Fibroblast of villous mesenchyme (primary cell): ENCODE measurements at regions not wholly inside any gene's neighbourhood (a gene's known extent, or its start where the extent isn't known, plus 50 kb on each side); places are given as distances from the start of the nearest gene placed in this dataset.

Experiments
- DNase-seq: peaks from one replicate; pipeline ENCODE4 v3.0.0-alpha.2; 2010; ENCODE audit warnings: low read depth
- H3K4me3 ChIP-seq: 2 replicates; pipeline ENCODE4 v1.5.1; 2011; ENCODE audit warnings: low read depth, mild to moderate bottlenecking, low read length
- TF ChIP-seq, protein P1 (sequence below): IDR thresholded peaks from 2 replicates; pipeline ENCODE4 v1.5.1; 2012; ENCODE audit warnings: low read depth, mild to moderate bottlenecking, low read length; ENCODE audit not compliant: insufficient read depth

DNA sequence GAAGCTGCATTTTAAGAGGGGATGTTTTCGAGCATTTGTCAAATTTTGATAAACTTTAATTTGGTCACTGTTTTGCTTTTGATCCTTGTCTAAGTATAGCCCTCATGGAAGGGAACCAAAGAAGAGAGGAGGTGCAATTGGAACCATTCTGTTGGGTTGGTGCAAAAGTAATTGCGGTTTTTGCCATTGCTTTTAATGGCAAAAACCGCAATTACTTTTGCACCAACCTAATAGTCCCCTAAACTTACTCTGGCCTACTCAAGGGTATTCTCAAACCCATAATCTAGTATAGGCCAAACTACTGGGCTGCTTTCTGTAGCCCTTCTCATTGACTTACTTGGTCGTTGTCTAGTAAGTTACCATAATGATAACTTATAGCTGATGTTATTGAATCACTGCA, 634.7 kb downstream of the MAFB start:
- no peak for DNase-seq
- TF ChIP-seq, protein P1, sequence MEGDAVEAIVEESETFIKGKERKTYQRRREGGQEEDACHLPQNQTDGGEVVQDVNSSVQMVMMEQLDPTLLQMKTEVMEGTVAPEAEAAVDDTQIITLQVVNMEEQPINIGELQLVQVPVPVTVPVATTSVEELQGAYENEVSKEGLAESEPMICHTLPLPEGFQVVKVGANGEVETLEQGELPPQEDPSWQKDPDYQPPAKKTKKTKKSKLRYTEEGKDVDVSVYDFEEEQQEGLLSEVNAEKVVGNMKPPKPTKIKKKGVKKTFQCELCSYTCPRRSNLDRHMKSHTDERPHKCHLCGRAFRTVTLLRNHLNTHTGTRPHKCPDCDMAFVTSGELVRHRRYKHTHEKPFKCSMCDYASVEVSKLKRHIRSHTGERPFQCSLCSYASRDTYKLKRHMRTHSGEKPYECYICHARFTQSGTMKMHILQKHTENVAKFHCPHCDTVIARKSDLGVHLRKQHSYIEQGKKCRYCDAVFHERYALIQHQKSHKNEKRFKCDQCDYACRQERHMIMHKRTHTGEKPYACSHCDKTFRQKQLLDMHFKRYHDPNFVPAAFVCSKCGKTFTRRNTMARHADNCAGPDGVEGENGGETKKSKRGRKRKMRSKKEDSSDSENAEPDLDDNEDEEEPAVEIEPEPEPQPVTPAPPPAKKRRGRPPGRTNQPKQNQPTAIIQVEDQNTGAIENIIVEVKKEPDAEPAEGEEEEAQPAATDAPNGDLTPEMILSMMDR, result no peak
- no peak overlapping the region for H3K4me3 ChIP-seq

DNA sequence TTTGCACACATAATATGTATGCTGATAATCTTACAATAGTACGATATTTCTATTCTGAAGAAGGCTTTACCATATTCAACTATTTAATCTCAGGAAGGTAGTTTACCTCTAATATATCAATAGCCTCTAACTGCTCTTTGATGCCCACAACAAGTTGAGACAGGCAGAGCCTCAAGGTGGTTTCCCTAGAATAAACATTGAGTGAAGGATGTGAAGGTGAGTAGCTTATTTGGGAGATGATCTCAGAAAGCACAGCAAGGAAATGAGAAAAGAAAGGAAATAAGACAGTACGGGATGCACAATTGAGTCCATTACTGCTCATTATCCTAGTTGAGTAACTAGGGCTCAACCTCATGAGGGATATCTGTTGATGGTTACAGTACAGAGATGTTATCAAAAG, 638.4 kb downstream of the MAFB start:
- TF ChIP-seq, protein P1, result no peak
- no peak overlapping the region for H3K4me3 ChIP-seq
- no peak for DNase-seq

DNA sequence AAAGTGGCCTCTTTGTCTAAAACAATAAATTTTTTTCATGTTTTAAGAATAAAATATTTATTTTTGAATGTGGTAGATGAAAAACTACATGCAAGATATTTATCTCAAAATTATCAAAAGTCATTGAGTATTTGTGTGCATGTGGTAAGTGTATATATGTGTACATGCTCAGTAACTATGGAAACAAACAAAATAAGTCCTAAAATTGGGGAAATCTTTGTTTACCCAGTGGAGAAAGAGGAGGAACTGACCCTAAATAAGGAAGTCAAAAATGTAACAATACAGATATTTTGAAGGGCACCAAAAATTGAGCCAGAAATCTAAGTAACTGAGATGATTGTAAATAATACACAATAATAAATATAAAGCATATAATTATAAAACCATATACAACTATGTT, 639.2 kb downstream of the MAFB start:
- H3K4me3 ChIP-seq, result no peak overlapping the region
- DNase-seq, result no peak
- TF ChIP-seq, protein P1, result no peak

DNA sequence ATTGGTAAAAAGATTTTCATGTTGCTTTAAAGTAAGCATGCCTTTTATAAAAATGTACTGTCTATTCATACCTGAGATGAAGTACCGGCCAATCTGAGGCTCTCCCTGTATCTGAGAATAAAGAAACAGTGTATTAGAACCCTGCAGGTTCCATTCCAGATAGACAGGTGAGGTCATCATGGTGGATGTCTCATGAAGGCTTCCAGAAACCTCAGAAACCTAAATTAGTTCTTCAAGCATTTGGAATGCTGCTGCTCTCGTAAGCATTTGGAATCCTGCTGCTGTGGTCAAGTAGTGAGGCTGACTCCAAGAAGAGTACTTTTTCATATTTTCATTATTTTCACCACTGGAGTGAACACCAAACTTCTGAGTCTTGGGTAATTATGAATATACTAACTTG, 642.3 kb downstream of the MAFB start:
- TF ChIP-seq, protein P1, result no peak
- DNase-seq, result no peak
- H3K4me3 ChIP-seq, result no peak overlapping the region

DNA sequence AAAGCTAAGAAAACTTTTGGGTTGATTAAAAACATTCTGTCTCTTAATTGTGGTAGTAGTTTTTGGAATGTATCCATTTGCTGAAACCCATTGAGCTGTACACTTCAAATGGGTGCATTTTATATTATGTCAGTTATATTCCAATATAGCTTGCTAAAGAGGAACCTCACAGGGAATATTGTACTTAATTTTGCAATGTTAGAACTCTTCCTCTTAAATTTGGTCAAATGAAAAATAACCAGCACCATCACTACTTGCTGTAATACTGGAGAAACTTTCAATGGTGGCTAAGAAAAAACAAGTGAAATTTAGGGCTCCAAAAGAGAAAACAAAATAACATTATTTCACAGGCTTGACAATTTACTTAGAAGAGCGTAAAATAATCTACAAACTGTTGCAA, 651.5 kb downstream of the MAFB start:
- TF ChIP-seq, protein P1, result no peak
- no peak overlapping the region for H3K4me3 ChIP-seq
- DNase-seq, result no peak

DNA sequence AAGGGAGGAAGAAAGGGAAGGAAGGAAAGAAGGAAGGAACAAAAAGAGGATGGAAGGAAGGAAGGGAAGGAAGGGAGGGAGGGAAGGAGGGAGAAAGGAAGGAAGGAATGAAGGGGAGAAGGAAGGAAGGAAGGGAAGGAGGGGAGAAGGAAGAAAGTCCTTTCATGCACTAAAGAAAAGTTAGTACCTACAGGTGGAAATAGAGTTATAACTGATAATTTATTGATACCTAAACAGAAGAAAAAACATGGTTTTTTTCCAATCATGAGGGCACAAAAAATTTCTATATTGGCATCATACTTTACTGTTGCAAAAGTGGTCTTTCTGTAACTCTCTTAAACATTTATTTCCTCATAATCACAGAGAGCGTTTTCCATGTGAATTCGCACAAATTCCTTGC, 659.4 kb downstream of the MAFB start:
- DNase-seq, result no peak
- H3K4me3 ChIP-seq, result no peak overlapping the region
- TF ChIP-seq, protein P1, result no peak

DNA sequence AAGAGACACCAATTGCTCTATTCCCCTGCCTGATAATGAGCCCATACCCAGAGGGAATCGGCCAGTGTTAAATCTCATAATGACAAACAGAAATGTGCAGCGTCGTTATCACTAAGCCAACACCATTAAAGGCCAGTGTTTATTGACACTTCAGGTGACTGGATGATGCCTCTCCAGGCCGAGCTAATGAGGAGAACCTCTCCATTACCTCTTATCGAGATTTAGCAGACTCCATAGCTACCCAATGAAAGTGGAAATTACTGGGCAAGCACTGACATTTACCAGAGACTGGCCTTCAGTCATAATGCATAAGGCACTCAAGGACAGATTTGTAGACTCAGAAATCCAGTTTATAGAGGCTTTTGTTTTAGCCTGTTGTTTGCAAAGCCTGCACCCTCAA, 669.5 kb downstream of the MAFB start:
- DNase-seq, result no peak
- TF ChIP-seq, protein P1, result no peak
- H3K4me3 ChIP-seq, result no peak overlapping the region
